ENCODE measurements at regions not wholly inside any gene's neighbourhood (a gene's known extent, or its start where the extent isn't known, plus 50 kb on each side); places are given as distances from the start of the nearest gene placed in this dataset.

DNA sequence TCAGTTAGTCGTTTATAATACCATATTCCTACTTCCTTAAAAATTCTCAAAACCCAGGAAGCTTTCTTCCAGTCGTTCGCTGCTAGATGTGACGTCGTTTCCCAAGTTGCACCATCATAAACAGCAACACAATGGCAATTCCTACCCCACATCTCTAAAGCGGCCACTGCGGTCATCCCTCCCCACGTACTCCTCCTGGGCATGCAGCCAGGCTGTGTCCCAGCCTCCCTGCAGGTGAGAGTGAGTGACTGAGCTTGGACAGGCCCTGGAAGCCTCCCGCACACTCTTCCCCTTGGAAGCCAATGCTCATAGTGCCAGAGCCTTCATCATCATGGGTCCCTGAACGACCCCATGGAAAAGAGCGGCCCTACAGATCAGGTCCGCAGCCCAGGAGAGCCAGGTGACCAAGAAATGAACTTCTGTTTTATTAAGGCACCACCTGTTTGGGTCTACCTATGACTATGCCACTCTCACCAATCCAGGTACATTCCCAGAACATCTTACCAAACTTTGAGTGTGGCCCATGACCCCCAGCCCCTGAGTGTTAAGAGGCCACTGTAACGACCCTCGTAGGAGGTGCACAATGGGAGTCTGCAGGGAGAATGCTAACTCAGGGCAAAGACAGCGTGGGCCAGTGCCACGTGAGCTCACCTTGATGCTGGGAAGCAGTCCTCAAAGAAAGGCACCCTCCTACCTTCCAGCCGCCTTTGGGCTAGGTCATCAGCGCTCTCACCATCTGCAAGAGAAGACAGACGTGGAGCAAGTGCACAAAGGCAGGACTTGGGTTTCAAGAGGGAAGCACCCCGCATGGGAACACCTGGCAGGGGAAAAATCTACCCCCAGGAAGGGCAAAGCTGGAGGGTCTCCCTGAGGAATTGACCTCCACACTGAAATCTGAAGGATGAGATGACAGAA, 74.7 kb upstream of the RAB6C start:
- no peak overlapping the region for H3K4me3 ChIP-seq (ENCODE audit: low read length)
- no TSS peak for BruUV-seq (replicated peaks)
- H3K36me3 ChIP-seq (ENCODE audit: low read depth, low read length): no peaks in the 10 kb centered on the region
- no peaks in the 10 kb centered on the region for H3F3A ChIP-seq (ENCODE audit: low read length, unreplicated experiment)
- H3K4me1 ChIP-seq (ENCODE audit: insufficient read depth, low read length): no peaks in the 10 kb centered on the region
- H3K27me3 ChIP-seq (ENCODE audit: low read length): peaks cover 50% of the 10 kb centered on the region
- ChIA-PET CTCF (interaction anchor here (0.6 kb wide), 1 partner anchor 19 kb away, joined by 3 read pairs; no protein-coding TSS in a partner anchor), POLR2A (ENCODE audit: unreplicated experiment) (no interaction called here)
- H3K79me2 ChIP-seq (ENCODE audit: low read length): no peaks in the 10 kb centered on the region
- no peak for ATAC-seq
- no peaks in the 10 kb centered on the region for H3K9me2 ChIP-seq (replicated peaks; ENCODE audit: low read length)
- no peak overlapping the region for H3K27ac ChIP-seq (ENCODE audit: low read length)
- H3K9ac ChIP-seq (ENCODE audit: low read length): no peak overlapping the region
- H3K9me3 ChIP-seq (ENCODE audit: low read length): no peaks in the 10 kb centered on the region
- H4K20me1 ChIP-seq (ENCODE audit: low read length): no peaks in the 10 kb centered on the region
- intact Hi-C loops (cut with micrococcal nuclease): no loop called here
- TF ChIP-seq EZH2phosphoT487 (IDR thresholded peaks at IDR 0.05; ENCODE audit: borderline replicate concordance, low read length): no peak
- no peak for TF ChIP-seq EZH2 (IDR thresholded peaks at IDR 0.05; ENCODE audit: low read length, unreplicated experiment)
- TF ChIP-seq, protein P1, sequence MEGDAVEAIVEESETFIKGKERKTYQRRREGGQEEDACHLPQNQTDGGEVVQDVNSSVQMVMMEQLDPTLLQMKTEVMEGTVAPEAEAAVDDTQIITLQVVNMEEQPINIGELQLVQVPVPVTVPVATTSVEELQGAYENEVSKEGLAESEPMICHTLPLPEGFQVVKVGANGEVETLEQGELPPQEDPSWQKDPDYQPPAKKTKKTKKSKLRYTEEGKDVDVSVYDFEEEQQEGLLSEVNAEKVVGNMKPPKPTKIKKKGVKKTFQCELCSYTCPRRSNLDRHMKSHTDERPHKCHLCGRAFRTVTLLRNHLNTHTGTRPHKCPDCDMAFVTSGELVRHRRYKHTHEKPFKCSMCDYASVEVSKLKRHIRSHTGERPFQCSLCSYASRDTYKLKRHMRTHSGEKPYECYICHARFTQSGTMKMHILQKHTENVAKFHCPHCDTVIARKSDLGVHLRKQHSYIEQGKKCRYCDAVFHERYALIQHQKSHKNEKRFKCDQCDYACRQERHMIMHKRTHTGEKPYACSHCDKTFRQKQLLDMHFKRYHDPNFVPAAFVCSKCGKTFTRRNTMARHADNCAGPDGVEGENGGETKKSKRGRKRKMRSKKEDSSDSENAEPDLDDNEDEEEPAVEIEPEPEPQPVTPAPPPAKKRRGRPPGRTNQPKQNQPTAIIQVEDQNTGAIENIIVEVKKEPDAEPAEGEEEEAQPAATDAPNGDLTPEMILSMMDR (conservative IDR thresholded peaks at IDR 0.05; ENCODE audit: low read depth, low read length): no peak
- no peak overlapping the region for H3K4me2 ChIP-seq (ENCODE audit: low read length)
- no peak overlapping the region for H2AFZ ChIP-seq (ENCODE audit: low read length)
- no peak for DNase-seq

DNA sequence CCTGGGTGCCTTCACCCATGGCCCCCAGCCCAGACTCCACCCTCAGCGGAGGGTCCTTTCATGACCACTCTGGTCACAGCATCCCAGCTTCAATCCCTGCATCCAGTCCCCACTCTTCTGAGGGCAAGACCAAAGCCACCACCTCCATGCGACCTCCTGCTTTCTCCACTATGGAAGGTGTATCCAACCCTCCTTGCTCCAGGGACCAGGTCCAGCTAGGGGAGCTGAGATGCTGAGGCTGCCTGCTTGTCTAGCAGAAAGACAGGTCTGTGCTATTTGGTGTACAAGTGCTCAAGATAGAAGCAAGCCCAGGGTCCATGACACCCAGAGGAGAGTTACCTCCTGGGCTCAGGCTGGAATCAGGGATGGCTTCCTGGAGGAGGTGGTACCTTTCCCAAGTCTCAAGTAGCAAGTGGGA, 73.8 kb upstream of the RAB6C start:
- Histone ChIP-seq H3K27me3 (ENCODE audit: low read length) (peaks cover 53% of the 10 kb centered on the region), H3K9ac (ENCODE audit: low read length) (no peak overlapping the region), H3K4me2 (ENCODE audit: low read length) (no peak overlapping the region), H3K4me3 (ENCODE audit: low read length) (no peak overlapping the region), H3K79me2 (ENCODE audit: low read length) (no peaks in the 10 kb centered on the region), H3F3A (ENCODE audit: low read length, unreplicated experiment) (no peaks in the 10 kb centered on the region), H3K36me3 (ENCODE audit: low read depth, low read length) (no peaks in the 10 kb centered on the region), H3K9me3 (ENCODE audit: low read length) (no peaks in the 10 kb centered on the region), H3K27ac (ENCODE audit: low read length) (no peak overlapping the region), H4K20me1 (ENCODE audit: low read length) (no peaks in the 10 kb centered on the region), H2AFZ (ENCODE audit: low read length) (no peak overlapping the region), H3K4me1 (ENCODE audit: insufficient read depth, low read length) (no peaks in the 10 kb centered on the region), H3K9me2 (replicated peaks; ENCODE audit: low read length) (no peaks in the 10 kb centered on the region)
- no peak for ATAC-seq
- TF ChIP-seq EZH2 (IDR thresholded peaks at IDR 0.05; ENCODE audit: low read length, unreplicated experiment): no peak
- ChIA-PET CTCF (no interaction called here), POLR2A (ENCODE audit: unreplicated experiment) (no interaction called here)
- no peak for DNase-seq
- intact Hi-C loops (cut with micrococcal nuclease): no loop called here
- no TSS peak for BruUV-seq (replicated peaks)

DNA sequence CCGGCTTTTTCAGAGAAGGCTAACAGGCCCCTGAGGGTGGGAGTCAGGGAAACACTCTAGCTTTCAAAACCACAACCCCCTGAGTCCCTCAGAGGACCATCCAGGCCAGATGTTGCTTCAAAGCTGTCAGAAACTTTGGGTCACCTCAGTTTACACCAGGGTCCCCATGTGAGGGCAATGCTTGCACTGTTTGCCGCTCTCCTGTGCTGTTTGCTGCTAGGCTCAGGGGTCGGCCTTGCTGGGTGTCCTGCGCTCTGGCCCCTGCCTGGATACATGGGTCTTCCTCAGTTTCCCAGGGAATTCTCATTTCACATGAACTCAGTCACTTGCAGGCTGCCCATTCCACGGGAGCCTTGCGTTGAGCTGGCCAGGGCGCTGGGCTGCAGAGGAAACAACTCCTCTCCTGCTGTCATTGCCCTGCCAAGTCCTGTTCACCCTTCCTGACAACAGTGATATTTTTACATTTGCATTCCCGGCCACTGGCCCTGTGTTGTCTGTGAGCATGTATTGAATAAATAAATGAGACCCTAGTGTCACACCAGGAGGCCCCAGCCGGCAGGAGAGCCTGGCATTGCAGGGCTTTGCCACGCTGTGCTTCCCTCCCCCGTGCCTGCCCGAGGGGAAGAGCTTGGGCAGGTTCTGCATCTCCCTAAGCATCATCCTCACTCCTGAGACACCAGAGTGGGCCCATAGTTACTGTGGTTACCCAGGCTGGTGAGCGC, 73.2 kb upstream of the RAB6C start:
- Histone ChIP-seq H4K20me1 (ENCODE audit: low read length) (no peaks in the 10 kb centered on the region), H3K9me2 (replicated peaks; ENCODE audit: low read length) (no peaks in the 10 kb centered on the region), H3K4me2 (ENCODE audit: low read length) (no peak overlapping the region), H3K27me3 (ENCODE audit: low read length) (peaks cover 57% of the 10 kb centered on the region), H3K27ac (ENCODE audit: low read length) (no peak overlapping the region), H3K9me3 (ENCODE audit: low read length) (no peaks in the 10 kb centered on the region), H3K4me3 (ENCODE audit: low read length) (no peak overlapping the region), H2AFZ (ENCODE audit: low read length) (no peak overlapping the region), H3K36me3 (ENCODE audit: low read depth, low read length) (no peaks in the 10 kb centered on the region), H3K9ac (ENCODE audit: low read length) (no peak overlapping the region), H3K79me2 (ENCODE audit: low read length) (no peaks in the 10 kb centered on the region), H3K4me1 (ENCODE audit: insufficient read depth, low read length) (no peaks in the 10 kb centered on the region), H3F3A (ENCODE audit: low read length, unreplicated experiment) (no peaks in the 10 kb centered on the region)
- intact Hi-C loops (cut with micrococcal nuclease): no loop called here
- DNase-seq (no peak), ATAC-seq (no peak)
- CTCF ChIA-PET: no interaction called here
- no TSS peak for BruUV-seq (replicated peaks)
- TF ChIP-seq EZH2 (IDR thresholded peaks at IDR 0.05; ENCODE audit: low read length, unreplicated experiment) (no peak), EZH2phosphoT487 (IDR thresholded peaks at IDR 0.05; ENCODE audit: borderline replicate concordance, low read length) (no peak)
- TF ChIP-seq, protein P1 (conservative IDR thresholded peaks at IDR 0.05; ENCODE audit: low read depth, low read length): no peak
- POLR2A ChIA-PET (ENCODE audit: unreplicated experiment): no interaction called here
